GM21447 (cell line): ENCODE measurements at regions not wholly inside any gene's neighbourhood (a gene's known extent, or its start where the extent isn't known, plus 50 kb on each side); places are given as distances from the start of the nearest gene placed in this dataset.

Experiments used
- ATAC-seq: cut with Tn5 transposase; IDR thresholded peaks from one replicate; pipeline ENCODE4 v1.9.1; 2021; ENCODE audit not compliant: unreplicated experiment

- no peak for ATAC-seq
Observed at GRCh38 chr10:85527616-85528317, 838.8 kb downstream of the GRID1 start.

- ATAC-seq: no peak
Observed at GRCh38 chr10:85528318-85528652, 838.3 kb downstream of the GRID1 start.

- ATAC-seq: no peak
Observed at GRCh38 chr10:85531706-85532105, 834.9 kb downstream of the GRID1 start.

GRCh38 chr10:85532773-85533172 lies 833.8 kb downstream of the GRID1 start:
- no peak for ATAC-seq

GRCh38 chr10:85535926-85536325 lies 830.7 kb downstream of the GRID1 start:
- no peak for ATAC-seq

GRCh38 chr10:85537561-85537960 lies 829.0 kb downstream of the GRID1 start:
- ATAC-seq: no peak

GRCh38 chr10:85538601-85539000 lies 828.0 kb downstream of the GRID1 start:
- ATAC-seq: no peak

- no peak for ATAC-seq
Observed at GRCh38 chr10:85542152-85542551, 824.4 kb downstream of the GRID1 start.

GRCh38 chr10:85542936-85543730 lies 823.5 kb downstream of the GRID1 start:
- no peak for ATAC-seq

- no peak for ATAC-seq
Observed at GRCh38 chr10:85544956-85545355, 821.6 kb downstream of the GRID1 start.

GRCh38 chr10:85545874-85546273 lies 820.7 kb downstream of the GRID1 start:
- ATAC-seq: no peak

GRCh38 chr10:85547460-85548023 lies 819.1 kb downstream of the GRID1 start:
- ATAC-seq: no peak

- peak; percentile 73 for ATAC-seq
Observed at GRCh38 chr10:85548034-85548433, 818.6 kb downstream of the GRID1 start.
